ENCODE measurements at regions not wholly inside any gene's neighbourhood (a gene's known extent, or its start where the extent isn't known, plus 50 kb on each side); places are given as distances from the start of the nearest gene placed in this dataset.
A peak's percentile ranks its signal among the peaks of the same experiment; 100 is the strongest.

GRCh38 chr13:67367399-67367798 is 137.3 kb upstream of the PCDH9 start:
- no peak for TF ChIP-seq CSDC2 (CRISPR knock-in tag; IDR thresholded peaks at IDR 0.05)
- no peak for TF ChIP-seq ARNTL (CRISPR knock-in tag; IDR thresholded peaks at IDR 0.05; ENCODE audit: borderline replicate concordance, low read depth)
- TF ChIP-seq ZNF8 (CRISPR knock-in tag; IDR thresholded peaks at IDR 0.05) = no peak
- TF ChIP-seq CSRNP3 (CRISPR knock-in tag; IDR thresholded peaks at IDR 0.05) = no peak
- no peak for TF ChIP-seq OSR1 (CRISPR knock-in tag; IDR thresholded peaks at IDR 0.05)
- TF ChIP-seq TCF4 (CRISPR knock-in tag; IDR thresholded peaks at IDR 0.05; ENCODE audit: borderline replicate concordance) = no peak
- no peak for TF ChIP-seq ZC3H10 (CRISPR knock-in tag; IDR thresholded peaks at IDR 0.05)
- TF ChIP-seq ISL1 (CRISPR knock-in tag; IDR thresholded peaks at IDR 0.05) = no peak
- no peak for ATAC-seq

GRCh38 chr13:67366533-67366932 is 136.4 kb upstream of the PCDH9 start:
- ATAC-seq = peak; percentile 35; the same call in 1 of the 3 replicates
- TF ChIP-seq PPARA (CRISPR knock-in tag; IDR thresholded peaks at IDR 0.05; ENCODE audit: borderline replicate concordance) (no peak), CREB5 (CRISPR knock-in tag; IDR thresholded peaks at IDR 0.05; ENCODE audit: low read depth) (no peak), ZFP3 (CRISPR knock-in tag; IDR thresholded peaks at IDR 0.05) (no peak), SNAI2 (CRISPR knock-in tag; IDR thresholded peaks at IDR 0.05) (no peak), ARNTL (CRISPR knock-in tag; IDR thresholded peaks at IDR 0.05; ENCODE audit: borderline replicate concordance, low read depth) (no peak), TOX (CRISPR knock-in tag; IDR thresholded peaks at IDR 0.05; ENCODE audit: borderline replicate concordance) (no peak), TCF4 (CRISPR knock-in tag; IDR thresholded peaks at IDR 0.05; ENCODE audit: borderline replicate concordance) (no peak), RARB (CRISPR knock-in tag; IDR thresholded peaks at IDR 0.05) (no peak), ZNF70 (CRISPR knock-in tag; IDR thresholded peaks at IDR 0.05) (no peak), CSDC2 (CRISPR knock-in tag; IDR thresholded peaks at IDR 0.05) (no peak), BACH2 (CRISPR knock-in tag; IDR thresholded peaks at IDR 0.05; ENCODE audit: borderline replicate concordance) (no peak), CSRNP3 (CRISPR knock-in tag; IDR thresholded peaks at IDR 0.05) (no peak), GLIS3 (CRISPR knock-in tag; IDR thresholded peaks at IDR 0.05) (no peak), ISL1 (CRISPR knock-in tag; IDR thresholded peaks at IDR 0.05) (no peak), ZC3H10 (CRISPR knock-in tag; IDR thresholded peaks at IDR 0.05) (no peak), TSHZ2 (CRISPR knock-in tag; IDR thresholded peaks at IDR 0.05) (no peak), ZNF565 (CRISPR knock-in tag; conservative IDR thresholded peaks at IDR 0.05; ENCODE audit: low read depth) (no peak), ESRRG (CRISPR knock-in tag; IDR thresholded peaks at IDR 0.05) (no peak), ZFP30 (CRISPR knock-in tag; IDR thresholded peaks at IDR 0.05) (no peak), ZNF8 (CRISPR knock-in tag; IDR thresholded peaks at IDR 0.05) (no peak)

- no peak for ATAC-seq
- no peak for TF ChIP-seq PPARA (CRISPR knock-in tag; IDR thresholded peaks at IDR 0.05; ENCODE audit: borderline replicate concordance)
- no peak for TF ChIP-seq ZC3H10 (CRISPR knock-in tag; IDR thresholded peaks at IDR 0.05)
- no peak for TF ChIP-seq ZFP30 (CRISPR knock-in tag; IDR thresholded peaks at IDR 0.05)
- no peak for TF ChIP-seq CREB5 (CRISPR knock-in tag; IDR thresholded peaks at IDR 0.05; ENCODE audit: low read depth)
- TF ChIP-seq PATZ1 (CRISPR knock-in tag; IDR thresholded peaks at IDR 0.05; ENCODE audit: borderline replicate concordance) = no peak
Observed at GRCh38 chr13:67355812-67356476, 125.8 kb upstream of the PCDH9 start.
